Testis (tissue), 2 donors: ENCODE measurements at regions not wholly inside any gene's neighbourhood (a gene's known extent, or its start where the extent isn't known, plus 50 kb on each side); places are given as distances from the start of the nearest gene placed in this dataset.
A peak's percentile ranks its signal among the peaks of the same experiment; 100 is the strongest.

Source experiments
- DNase-seq: peaks from one replicate; pipeline ENCODE4 v3.0.0-alpha.2; 2019
- H3K27ac ChIP-seq, 2 donors: fragments of 200-600 bp; sonication (generic); one replicate each; pipeline ENCODE4 v1.5.1; 2019
- H3K27me3 ChIP-seq: fragments of 200-600 bp; sonication (generic); one replicate; pipeline ENCODE4 v1.5.1; 2019
- H3K36me3 ChIP-seq: fragments of 200-600 bp; sonication (generic); one replicate; pipeline ENCODE4 v1.5.1; 2017; ENCODE audit warnings: low read depth; ENCODE audit errors: missing control alignments
- H3K4me1 ChIP-seq: fragments of 200-600 bp; sonication (generic); one replicate; pipeline ENCODE4 v1.5.1; 2019
- H3K4me3 ChIP-seq, 2 donors: fragments of 200-600 bp; sonication (generic); one replicate each; pipeline ENCODE4 v1.5.1; 2017 to 2019
- H3K9me3 ChIP-seq: fragments of 200-600 bp; sonication (generic); one replicate; pipeline ENCODE4 v1.5.1; 2017
- CTCF ChIP-seq, 3 experiments: fragments of 450-650 bp in 2 of 3; fragments of 200-600 bp in 1 of 3; sonication (generic) in 1 of 3; IDR thresholded peaks; one replicate each; pipeline ENCODE4 v1.5.1; 2016 to 2019; ENCODE audit warnings: antibody characterized with exemption in 3 of 3, mild to moderate bottlenecking in 2 of 3, moderate library complexity in 1 of 3
- POLR2A ChIP-seq: fragments of 450-650 bp; IDR thresholded peaks from one replicate; pipeline ENCODE4 v1.6.1; 2017; ENCODE audit warnings: antibody characterized with exemption, mild to moderate bottlenecking, moderate library complexity
- WGBS, 2 donors: methylation state at CpG; one replicate each; pipeline ENCODE4 v1.1.5; 2018; 5-methylcytosine and 5-hydroxymethylcytosine counted together
- intact Hi-C: fragments of 100-400 bp; cut with DNase I; formaldehyde crosslinking; loops from one replicate; pipeline ENCODE4 v1.15.1; 2023; ENCODE audit warnings: low total_unique reads

- DNase-seq, result no peak
- TF ChIP-seq POLR2A, result no peak
- TF ChIP-seq CTCF (IDR thresholded peaks at IDR 0.05), result no peak
- intact Hi-C loops, result no loop called here
- H3K4me1 ChIP-seq, result no peaks in the 10 kb centered on the region
- H3K27me3 ChIP-seq, result no peaks in the 10 kb centered on the region
- no peak overlapping the region for H3K4me3 ChIP-seq
- H3K9me3 ChIP-seq, result no peaks in the 10 kb centered on the region
- no peaks in the 10 kb centered on the region for H3K36me3 ChIP-seq
- no peak overlapping the region for H3K27ac ChIP-seq
- 48 to 52% methylated on average over 5 of the region's 5 CpGs for WGBS, 2 donors
Measured at GRCh38 chr15:62378772-62379498, 213.8 kb upstream of the C2CD4B start.

- Histone ChIP-seq H3K4me3 (no peak overlapping the region), H3K9me3 (no peaks in the 10 kb centered on the region), H3K27ac (no peak overlapping the region), H3K4me1 (no peaks in the 10 kb centered on the region), H3K27me3 (no peaks in the 10 kb centered on the region), H3K36me3 (no peaks in the 10 kb centered on the region)
- TF ChIP-seq POLR2A (no peak), CTCF (IDR thresholded peaks at IDR 0.05) (no peak)
- 72 to 84% methylated on average over 4 of the region's 4 CpGs for WGBS, 2 donors
- no peak for DNase-seq
- intact Hi-C loops, result no loop called here
Measured at GRCh38 chr15:62380011-62380410, 214.9 kb upstream of the C2CD4B start.

- DNase-seq, result no peak
- H3K4me3 ChIP-seq, result no peak overlapping the region
- no peaks in the 10 kb centered on the region for H3K4me1 ChIP-seq
- no peaks in the 10 kb centered on the region for H3K36me3 ChIP-seq
- no peaks in the 10 kb centered on the region for H3K9me3 ChIP-seq
- H3K27ac ChIP-seq, result no peak overlapping the region
- TF ChIP-seq CTCF (IDR thresholded peaks at IDR 0.05), result no peak
- TF ChIP-seq POLR2A, result no peak
- no peaks in the 10 kb centered on the region for H3K27me3 ChIP-seq
- intact Hi-C loops, result no loop called here
- 76 to 88% methylated on average over 1 of the region's 1 CpG for WGBS, 2 donors
Measured at GRCh38 chr15:62382046-62382445, 217.0 kb upstream of the C2CD4B start.

GRCh38 chr15:62389885-62390790, 225.1 kb upstream of the C2CD4B start, which contains the start of gene TLN2:
TSS of gene TLN2 (plus strand) at chr15:62390550.
- intact Hi-C loops, result no loop called here
- Histone ChIP-seq H3K4me1 (peaks cover 6% of the 10 kb centered on the region), H3K36me3 (no peaks in the 10 kb centered on the region), H3K9me3 (no peaks in the 10 kb centered on the region), H3K27ac (peak within 1 kb of the TSS; percentile 75 to 84), H3K27me3 (no peaks in the 10 kb centered on the region), H3K4me3 (peak within 1 kb of the TSS; percentile 87 to 93)
- WGBS, 2 donors, result 0% methylated on average over 26 to 45 of the region's 74 CpGs
- TF ChIP-seq POLR2A, result peak; percentile 17
- TF ChIP-seq CTCF (IDR thresholded peaks at IDR 0.05), result no peak
- peak; percentile 78 for DNase-seq
